Panc1 (cell line): ENCODE measurements at regions not wholly inside any gene's neighbourhood (a gene's known extent, or its start where the extent isn't known, plus 50 kb on each side); places are given as distances from the start of the nearest gene placed in this dataset.

Experiments
- POLR2AphosphoS5 ChIP-seq: IDR thresholded peaks from 2 replicates; pipeline ENCODE4 v1.6.1; 2012; ENCODE audit warnings: mild to moderate bottlenecking, low read depth, low read length, moderate library complexity
- SIN3A ChIP-seq: IDR thresholded peaks from 2 replicates; pipeline ENCODE4 v1.6.1; 2012; ENCODE audit warnings: low read depth, mild to moderate bottlenecking, low read length, moderate library complexity, borderline replicate concordance; ENCODE audit not compliant: insufficient read depth
- TCF7L2 ChIP-seq: IDR thresholded peaks from 2 replicates; pipeline ENCODE4 v1.6.1; 2011; ENCODE audit warnings: mild to moderate bottlenecking, low read depth, low read length, inconsistent platforms
- TF ChIP-seq, protein P1 (sequence below): fragments of 450-650 bp; IDR thresholded peaks from 2 replicates; pipeline ENCODE4 v1.5.1; 2017; ENCODE audit warnings: mild to moderate bottlenecking
- TF ChIP-seq, protein P2 (sequence below), 2 experiments: IDR thresholded peaks; 2 replicates each; pipeline ENCODE4 v1.6.1; 2011 to 2012; ENCODE audit warnings: low read depth in 2 of 2, control low read depth in 1 of 2, low read length in 1 of 2, mild to moderate bottlenecking in 1 of 2, moderate library complexity in 1 of 2; ENCODE audit not compliant: insufficient read depth in 1 of 2

DNA sequence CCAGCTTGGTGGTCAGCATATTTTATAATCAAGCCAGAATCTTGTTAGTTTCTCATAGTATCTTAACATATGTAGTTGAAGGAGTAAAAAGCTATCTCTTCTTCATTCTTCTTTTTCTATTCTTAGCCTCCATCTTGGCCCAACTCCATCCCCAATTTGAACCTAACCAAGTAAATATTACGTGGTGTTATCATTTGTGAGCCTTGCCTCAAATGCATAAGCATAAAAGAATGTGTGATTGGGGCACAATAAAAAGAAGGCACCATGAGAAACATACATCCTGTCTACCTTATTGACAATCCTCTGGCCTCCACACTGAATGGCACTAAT, 181.4 kb upstream of the BMP4 start:
- TF ChIP-seq, protein P1, sequence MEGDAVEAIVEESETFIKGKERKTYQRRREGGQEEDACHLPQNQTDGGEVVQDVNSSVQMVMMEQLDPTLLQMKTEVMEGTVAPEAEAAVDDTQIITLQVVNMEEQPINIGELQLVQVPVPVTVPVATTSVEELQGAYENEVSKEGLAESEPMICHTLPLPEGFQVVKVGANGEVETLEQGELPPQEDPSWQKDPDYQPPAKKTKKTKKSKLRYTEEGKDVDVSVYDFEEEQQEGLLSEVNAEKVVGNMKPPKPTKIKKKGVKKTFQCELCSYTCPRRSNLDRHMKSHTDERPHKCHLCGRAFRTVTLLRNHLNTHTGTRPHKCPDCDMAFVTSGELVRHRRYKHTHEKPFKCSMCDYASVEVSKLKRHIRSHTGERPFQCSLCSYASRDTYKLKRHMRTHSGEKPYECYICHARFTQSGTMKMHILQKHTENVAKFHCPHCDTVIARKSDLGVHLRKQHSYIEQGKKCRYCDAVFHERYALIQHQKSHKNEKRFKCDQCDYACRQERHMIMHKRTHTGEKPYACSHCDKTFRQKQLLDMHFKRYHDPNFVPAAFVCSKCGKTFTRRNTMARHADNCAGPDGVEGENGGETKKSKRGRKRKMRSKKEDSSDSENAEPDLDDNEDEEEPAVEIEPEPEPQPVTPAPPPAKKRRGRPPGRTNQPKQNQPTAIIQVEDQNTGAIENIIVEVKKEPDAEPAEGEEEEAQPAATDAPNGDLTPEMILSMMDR, result no peak
- no peak for TF ChIP-seq TCF7L2
- TF ChIP-seq POLR2AphosphoS5, result no peak
- TF ChIP-seq, protein P2, sequence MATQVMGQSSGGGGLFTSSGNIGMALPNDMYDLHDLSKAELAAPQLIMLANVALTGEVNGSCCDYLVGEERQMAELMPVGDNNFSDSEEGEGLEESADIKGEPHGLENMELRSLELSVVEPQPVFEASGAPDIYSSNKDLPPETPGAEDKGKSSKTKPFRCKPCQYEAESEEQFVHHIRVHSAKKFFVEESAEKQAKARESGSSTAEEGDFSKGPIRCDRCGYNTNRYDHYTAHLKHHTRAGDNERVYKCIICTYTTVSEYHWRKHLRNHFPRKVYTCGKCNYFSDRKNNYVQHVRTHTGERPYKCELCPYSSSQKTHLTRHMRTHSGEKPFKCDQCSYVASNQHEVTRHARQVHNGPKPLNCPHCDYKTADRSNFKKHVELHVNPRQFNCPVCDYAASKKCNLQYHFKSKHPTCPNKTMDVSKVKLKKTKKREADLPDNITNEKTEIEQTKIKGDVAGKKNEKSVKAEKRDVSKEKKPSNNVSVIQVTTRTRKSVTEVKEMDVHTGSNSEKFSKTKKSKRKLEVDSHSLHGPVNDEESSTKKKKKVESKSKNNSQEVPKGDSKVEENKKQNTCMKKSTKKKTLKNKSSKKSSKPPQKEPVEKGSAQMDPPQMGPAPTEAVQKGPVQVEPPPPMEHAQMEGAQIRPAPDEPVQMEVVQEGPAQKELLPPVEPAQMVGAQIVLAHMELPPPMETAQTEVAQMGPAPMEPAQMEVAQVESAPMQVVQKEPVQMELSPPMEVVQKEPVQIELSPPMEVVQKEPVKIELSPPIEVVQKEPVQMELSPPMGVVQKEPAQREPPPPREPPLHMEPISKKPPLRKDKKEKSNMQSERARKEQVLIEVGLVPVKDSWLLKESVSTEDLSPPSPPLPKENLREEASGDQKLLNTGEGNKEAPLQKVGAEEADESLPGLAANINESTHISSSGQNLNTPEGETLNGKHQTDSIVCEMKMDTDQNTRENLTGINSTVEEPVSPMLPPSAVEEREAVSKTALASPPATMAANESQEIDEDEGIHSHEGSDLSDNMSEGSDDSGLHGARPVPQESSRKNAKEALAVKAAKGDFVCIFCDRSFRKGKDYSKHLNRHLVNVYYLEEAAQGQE (IDR thresholded peaks at IDR 0.05; ENCODE audit: insufficient read depth in 1 of 2, low read depth in 2 of 2, low read length in 1 of 2), result no peak
- TF ChIP-seq SIN3A, result no peak
